GM19467 (cell line): ENCODE measurements at regions not wholly inside any gene's neighbourhood (a gene's known extent, or its start where the extent isn't known, plus 50 kb on each side); places are given as distances from the start of the nearest gene placed in this dataset.
"Not testable (repeated sequence)": the region's sequence is repeated elsewhere in the genome, so short reads cannot be mapped to it uniquely, and the experiment has no call there.

ENCODE experiments used
- ATAC-seq: cut with Tn5 transposase; IDR thresholded peaks from one replicate; pipeline ENCODE4 v1.9.1; 2021; ENCODE audit warnings: mild to moderate bottlenecking, moderate library complexity; ENCODE audit not compliant: unreplicated experiment

GRCh38 chr2:176423819-176424218 is 154.6 kb downstream of the MTX2 start:
- no peak for ATAC-seq

GRCh38 chr2:176424746-176425145 is 155.5 kb downstream of the MTX2 start:
- ATAC-seq = no peak

DNA sequence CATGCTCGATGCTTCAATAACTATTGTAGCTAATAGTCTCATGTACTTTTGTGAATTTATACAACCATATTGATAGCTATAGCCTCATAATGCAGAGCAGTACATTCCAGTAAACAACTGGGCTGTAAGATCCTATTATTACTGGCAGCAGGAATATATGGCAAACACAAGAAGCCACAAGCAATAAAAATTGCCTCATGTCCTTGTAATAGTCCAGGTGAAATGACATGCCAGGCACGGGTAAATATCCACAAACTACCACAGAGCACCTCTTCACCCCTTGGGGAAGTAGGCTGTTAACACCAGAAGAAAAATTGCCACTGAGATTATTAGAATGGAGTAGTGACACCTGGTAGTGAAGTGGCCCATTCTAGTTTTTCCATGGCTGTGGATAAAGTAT is 158.3 kb downstream of the MTX2 start:
- no peak for ATAC-seq

- ATAC-seq = not testable (repeated sequence)
Measured at GRCh38 chr2:176428944-176429469, 159.8 kb downstream of the MTX2 start.

DNA sequence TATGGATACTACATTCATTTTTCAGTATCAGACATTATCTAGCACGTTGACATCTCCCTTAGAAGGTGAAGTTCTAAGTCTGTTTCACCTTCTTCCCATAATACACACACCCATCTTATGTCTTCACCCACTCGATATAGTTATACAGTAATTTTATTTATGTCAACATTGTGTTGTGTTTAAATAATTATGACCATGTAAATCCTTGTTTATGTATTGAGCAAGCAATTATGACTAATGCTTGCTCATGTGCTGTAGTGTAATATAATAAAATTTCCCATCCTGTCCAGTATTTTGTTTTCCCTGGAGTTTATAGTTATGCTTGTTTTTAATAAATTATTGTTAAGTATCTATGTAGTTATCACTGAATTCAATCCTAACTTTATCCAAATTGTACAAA is 163.2 kb downstream of the MTX2 start:
- no peak for ATAC-seq

DNA sequence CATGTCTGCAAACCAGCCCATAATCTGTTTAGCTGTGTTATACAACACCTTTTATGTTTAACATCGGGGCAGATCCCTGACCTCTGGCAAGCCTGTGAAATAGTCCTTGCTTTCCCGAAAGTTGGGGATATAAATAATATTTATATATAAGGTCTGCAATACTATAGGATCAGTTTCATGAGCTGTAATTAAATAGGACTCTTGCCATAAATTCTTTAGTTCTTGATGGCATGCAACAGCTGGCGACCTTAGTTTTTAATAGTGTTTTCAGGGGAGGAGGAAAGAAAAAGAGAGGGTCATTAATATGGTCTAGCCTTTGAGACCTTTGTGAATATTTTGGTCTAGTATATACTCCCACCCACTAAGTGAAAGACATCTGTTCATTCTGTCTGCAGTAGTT is 166.5 kb downstream of the MTX2 start:
- no peak for ATAC-seq

GRCh38 chr2:176443946-176444345 is 174.7 kb downstream of the MTX2 start:
- ATAC-seq = no peak

GRCh38 chr2:176445956-176446355 is 176.7 kb downstream of the MTX2 start:
- no peak for ATAC-seq

DNA sequence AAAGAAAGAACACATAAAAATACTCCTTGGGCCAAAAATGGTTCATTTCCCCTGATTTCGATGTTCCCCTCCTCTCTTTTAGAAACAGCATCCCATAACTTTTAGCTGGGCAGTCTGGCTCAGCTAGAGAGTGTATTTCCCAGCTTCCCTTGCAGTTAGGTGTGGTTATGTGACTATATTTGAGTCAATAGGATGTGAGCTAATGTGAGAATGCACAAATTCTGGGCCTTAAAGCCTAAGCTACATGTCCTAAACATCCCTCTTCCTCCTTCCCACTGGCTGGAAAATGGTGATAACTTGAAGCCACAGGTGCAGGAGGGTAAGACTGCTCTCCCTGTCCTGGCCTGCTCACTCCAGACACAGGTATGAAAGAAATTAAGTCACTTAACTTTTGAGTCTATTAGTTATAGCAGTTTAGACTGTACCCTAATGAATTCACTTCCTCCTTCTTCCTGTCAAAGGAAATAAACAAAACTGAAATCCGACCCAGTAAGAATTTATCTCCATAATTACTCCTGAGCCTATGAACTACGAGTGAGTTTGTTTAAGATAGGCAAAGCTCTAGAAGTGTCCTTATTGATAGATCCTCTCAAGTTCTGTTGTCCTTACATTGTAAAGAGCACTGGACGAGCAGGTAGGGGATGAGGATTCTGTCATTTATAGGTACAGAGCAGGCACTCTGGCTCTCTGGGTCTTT is 177.6 kb downstream of the MTX2 start:
- no peak for ATAC-seq

GRCh38 chr2:176447616-176448015 is 178.4 kb downstream of the MTX2 start:
- ATAC-seq = no peak

DNA sequence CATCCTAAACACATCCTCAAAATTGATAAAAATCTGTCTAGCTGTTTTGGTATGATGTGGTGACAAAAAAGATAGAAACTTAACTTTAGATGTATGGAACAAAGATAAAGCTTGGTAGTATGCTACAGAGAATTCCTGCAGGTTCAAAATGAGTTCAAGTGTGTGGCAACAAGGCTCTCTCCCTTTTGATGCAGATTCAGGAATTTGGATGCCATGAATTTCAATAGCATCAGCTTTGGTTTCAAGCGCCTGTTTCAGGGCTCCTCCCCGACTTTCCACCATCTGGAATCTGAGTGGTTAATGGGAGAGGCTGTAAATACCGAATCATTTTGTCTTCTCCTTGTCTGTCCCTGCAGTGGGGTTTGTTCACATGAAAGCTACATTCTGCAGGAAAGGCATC is 180.6 kb downstream of the MTX2 start:
- ATAC-seq = no peak

- ATAC-seq = no peak
Measured at GRCh38 chr2:176453784-176454183, 184.5 kb downstream of the MTX2 start.

- ATAC-seq = no peak
Measured at GRCh38 chr2:176454893-176455815, 185.9 kb downstream of the MTX2 start.

GRCh38 chr2:176455816-176456291 is 186.6 kb downstream of the MTX2 start:
- no peak for ATAC-seq

GRCh38 chr2:176457481-176457880 is 188.2 kb downstream of the MTX2 start:
- ATAC-seq = no peak

GRCh38 chr2:176461098-176461808 is 192.0 kb downstream of the MTX2 start:
- ATAC-seq = no peak

DNA sequence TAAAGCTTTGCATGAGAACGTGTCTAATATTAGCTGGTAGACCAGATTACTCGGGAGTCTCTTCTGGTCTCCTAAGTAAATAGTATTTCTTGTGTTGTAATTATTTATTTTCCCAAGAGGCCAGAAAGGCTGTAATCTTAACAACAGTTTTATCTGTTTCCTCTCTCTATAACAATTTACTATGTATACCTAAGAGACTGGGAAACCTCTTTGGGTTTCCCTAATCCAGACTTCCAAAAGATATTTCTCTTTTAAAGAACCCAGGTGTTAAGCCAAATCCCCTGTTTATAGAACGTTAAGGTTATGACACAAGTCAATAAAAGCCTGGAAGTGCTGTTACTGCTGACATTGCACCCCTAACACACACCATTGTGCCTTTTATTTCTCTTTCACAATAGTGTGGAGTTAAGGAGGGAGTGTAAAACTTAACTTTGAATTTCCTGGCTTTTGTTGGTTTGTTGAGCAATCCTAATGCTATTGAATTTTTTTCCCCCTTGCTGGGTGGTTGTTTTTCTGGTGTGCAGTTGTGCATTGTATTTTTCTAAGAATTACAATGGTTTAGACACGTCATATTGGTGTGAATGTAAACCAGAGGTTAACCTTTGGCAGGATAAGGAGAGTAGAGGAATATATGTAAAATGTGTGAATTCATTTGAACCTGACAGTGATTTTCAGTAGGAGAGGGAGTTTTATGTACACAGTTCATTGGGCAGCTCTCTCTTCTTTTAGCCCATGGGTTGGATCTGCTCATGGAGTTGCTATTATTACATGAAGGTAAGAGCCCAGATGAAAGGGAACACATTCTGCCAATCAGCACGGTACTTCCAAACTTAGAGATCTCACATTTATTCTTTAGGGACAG is 192.8 kb downstream of the MTX2 start:
- ATAC-seq = no peak

GRCh38 chr2:176463546-176463945 is 194.3 kb downstream of the MTX2 start:
- ATAC-seq = no peak

DNA sequence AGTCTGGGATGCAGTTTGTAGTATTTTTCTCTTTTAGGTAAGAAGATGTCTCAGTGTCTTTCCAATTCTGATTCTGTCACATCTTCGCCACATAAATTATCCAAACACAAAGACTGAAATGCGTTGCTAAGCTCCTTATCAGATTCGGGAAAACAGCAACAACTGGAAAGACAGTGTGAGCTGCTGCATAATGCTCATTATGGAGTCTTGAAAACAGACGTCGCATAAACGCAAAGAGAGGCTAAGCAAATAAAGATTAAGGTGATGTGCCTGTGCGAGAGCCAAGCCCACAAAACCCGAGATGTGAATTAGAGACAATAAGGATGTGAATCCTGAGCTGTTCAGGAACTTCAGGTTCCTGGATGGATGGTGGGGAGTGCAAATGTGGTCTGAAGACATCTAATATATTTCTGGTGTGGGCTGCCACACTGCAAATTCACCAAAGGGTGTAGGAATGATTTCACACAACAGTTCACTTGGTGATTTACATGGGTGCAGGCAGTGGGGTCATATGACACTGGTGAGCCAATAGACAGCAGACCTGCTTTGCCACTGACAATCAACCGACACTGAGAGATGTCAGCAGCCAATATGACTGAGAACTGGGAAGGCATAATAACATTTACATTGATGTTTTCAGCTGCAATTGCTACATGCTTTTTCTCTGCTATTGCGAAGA is 195.8 kb downstream of the MTX2 start:
- ATAC-seq = no peak
